A549 (cell line): ENCODE measurements at regions not wholly inside any gene's neighbourhood (a gene's known extent, or its start where the extent isn't known, plus 50 kb on each side); places are given as distances from the start of the nearest gene placed in this dataset.

ENCODE experiments used
- ATAC-seq, 2 experiments: fragments of 200-7000 bp in 1 of 2; fragments of >200 bp in 1 of 2; cut with Nextera tagmentation in 1 of 2; cut with Tn5 transposase in 1 of 2; 3 replicates each; pipeline versions ENCODE4 v1.8.0 to v1.9.1; 2018 to 2020; ENCODE audit warnings: mild to moderate bottlenecking in 1 of 2, moderate library complexity in 1 of 2
- CTCF ChIA-PET: fragments of 300-600 bp; sonication (Branson Sonifier 250); formaldehyde crosslinking; extraction: SDS; loops from one replicate; lab custom pipeline; 2021; ENCODE audit warnings: antibody characterized with exemption, inconsistent platforms; lab: Yijun Ruan, JAX
- POLR2A ChIA-PET: fragments of 350-600 bp; formaldehyde crosslinking; extraction: SDS; loops from one replicate; lab custom pipeline; 2021; ENCODE audit warnings: antibody characterized with exemption, inconsistent platforms; lab: Yijun Ruan, JAX
- DNase-seq, 2 experiments: peaks; one replicate each; pipeline versions ENCODE4 v3.0.0 to v3.0.0-alpha.2; 2011 to 2016; ENCODE audit warnings: low read depth in 1 of 2, low spot score in 1 of 2
- FAIRE-seq: peaks from 2 replicates; lab custom pipeline; 2011; peaks lifted over from hg19 to GRCh38; lab: Jason Lieb, UNC
- H3K27ac ChIP-seq, 2 experiments: fragments of >200 bp; sonication (Bioruptor Twin); formaldehyde crosslinking; 3 replicates each; pipeline ENCODE4 v1.5.1; 2016 to 2017
- H3K4me1 ChIP-seq: fragments of >200 bp; sonication (Bioruptor Twin); formaldehyde crosslinking; 3 replicates; pipeline ENCODE4 v1.6.1; 2016
- H3K4me2 ChIP-seq: fragments of >200 bp; sonication (Bioruptor Twin); formaldehyde crosslinking; 3 replicates; pipeline ENCODE4 v1.6.1; 2016
- H3K4me3 ChIP-seq: fragments of >200 bp; sonication (Bioruptor Twin); formaldehyde crosslinking; 3 replicates; pipeline ENCODE4 v1.5.1; 2016
- H3K9me3 ChIP-seq: fragments of >200 bp; sonication (Bioruptor Twin); formaldehyde crosslinking; 3 replicates; pipeline ENCODE4 v1.6.1; 2016
- BHLHE40 ChIP-seq: IDR thresholded peaks from 2 replicates; pipeline ENCODE4 v1.6.1; 2012; ENCODE audit warnings: low read depth, low read length, inconsistent platforms
- CEBPB ChIP-seq, 2 experiments: fragments of >200 bp in 1 of 2; sonication (Bioruptor Twin) in 1 of 2; formaldehyde crosslinking in 1 of 2; IDR thresholded peaks; 2 replicates each; pipeline ENCODE4 v1.6.1; 2012 to 2016
- EHF ChIP-seq: fragments of 250-450 bp; sonication (Bioruptor Pico); IDR thresholded peaks from 2 replicates; pipeline ENCODE4 v1.5.0; 2020; ENCODE audit warnings: mild to moderate bottlenecking
- EHMT2 ChIP-seq: fragments of 200-600 bp; sonication (generic); IDR thresholded peaks from 2 replicates; pipeline ENCODE4 v1.6.1; 2016; ENCODE audit warnings: antibody characterized with exemption, low read depth, mild to moderate bottlenecking, moderate library complexity
- FOSB ChIP-seq: fragments of 250-450 bp; sonication (Bioruptor Pico); IDR thresholded peaks from 2 replicates; pipeline ENCODE4 v1.5.0; 2020; ENCODE audit warnings: mild to moderate bottlenecking, moderate library complexity
- HDAC2 ChIP-seq: fragments of 200-600 bp; sonication (generic); IDR thresholded peaks from 2 replicates; pipeline ENCODE4 v1.6.1; 2016
- HMGXB4 ChIP-seq: fragments of 250-450 bp; sonication (Bioruptor Pico); IDR thresholded peaks from 2 replicates; pipeline ENCODE4 v1.5.0; 2021; ENCODE audit warnings: mild to moderate bottlenecking, moderate library complexity, borderline replicate concordance
- KDM1A ChIP-seq: fragments of 200-600 bp; sonication (generic); IDR thresholded peaks from 2 replicates; pipeline ENCODE4 v1.6.1; 2016; ENCODE audit warnings: low read depth, mild to moderate bottlenecking
- MAX ChIP-seq: IDR thresholded peaks from 2 replicates; pipeline ENCODE4 v1.6.1; 2012
- MAZ ChIP-seq: fragments of 150-350 bp; IDR thresholded peaks from 2 replicates; pipeline ENCODE4 v1.6.1; 2014; ENCODE audit warnings: antibody characterized with exemption, low read depth, low read length, borderline replicate concordance
- MYC ChIP-seq: IDR thresholded peaks from 2 replicates; pipeline ENCODE4 v1.6.1; 2012; ENCODE audit warnings: mild to moderate bottlenecking, inconsistent platforms, low read length, improper control_type of control experiment, borderline replicate concordance
- NR3C1 ChIP-seq: fragments of >200 bp; sonication (Bioruptor Twin); formaldehyde crosslinking; IDR thresholded peaks from 3 replicates; pipeline ENCODE4 v1.6.1; 2017
- PHF8 ChIP-seq: fragments of 200-600 bp; sonication (generic); IDR thresholded peaks from 2 replicates; pipeline ENCODE4 v1.6.1; 2016; ENCODE audit warnings: low read depth, mild to moderate bottlenecking, antibody characterized with exemption, moderate library complexity, borderline replicate concordance
- POLR2A ChIP-seq: IDR thresholded peaks from 2 replicates; pipeline ENCODE4 v1.6.1; 2012; ENCODE audit warnings: mild to moderate bottlenecking, low read length
- RCOR1 ChIP-seq: fragments of 150-350 bp; IDR thresholded peaks from 2 replicates; pipeline ENCODE4 v1.6.1; 2014; ENCODE audit warnings: antibody characterized with exemption, low read length, low read depth
- RNF2 ChIP-seq: fragments of 200-600 bp; sonication (generic); IDR thresholded peaks from 2 replicates; pipeline ENCODE4 v1.6.1; 2016; ENCODE audit warnings: low read depth, mild to moderate bottlenecking, antibody characterized with exemption, moderate library complexity, borderline replicate concordance
- SREBF2 ChIP-seq: fragments of 450-650 bp; IDR thresholded peaks from 2 replicates; pipeline ENCODE4 v1.6.1; 2014; ENCODE audit warnings: mild to moderate bottlenecking, moderate library complexity
- ZNF302 ChIP-seq: fragments of 250-450 bp; sonication (Bioruptor Pico); IDR thresholded peaks from 2 replicates; pipeline ENCODE4 v1.9.0; 2021; ENCODE audit warnings: inconsistent platforms, mild to moderate bottlenecking, moderate library complexity
- WGBS: methylation state at CpG from one replicate; pipeline ENCODE4 v1.1.6; 2017; ENCODE audit errors: missing lambda C conversion rate; 5-methylcytosine and 5-hydroxymethylcytosine counted together
- TF ChIP-seq, protein P1 (sequence below): fragments of >200 bp; sonication (Bioruptor Twin); formaldehyde crosslinking; IDR thresholded peaks from 3 replicates; pipeline ENCODE4 v1.5.1; 2016
- TF ChIP-seq, protein P2 (sequence below): fragments of >200 bp; sonication (Bioruptor Twin); formaldehyde crosslinking; IDR thresholded peaks from 2 replicates; pipeline ENCODE4 v1.6.1; 2016

GRCh38 chr4:13970349-13970748 lies 342.8 kb upstream of the BOD1L1 start:
- Histone ChIP-seq H3K9me3 (no peaks in the 10 kb centered on the region), H3K4me3 (no peak overlapping the region), H3K27ac (peak overlapping the region in 1 of 2 experiments; percentile 56; a peak in 2 of 6 replicates), H3K4me2 (no peak overlapping the region), H3K4me1 (peaks cover 9% of the 10 kb centered on the region; the same call in 1 of the 3 replicates)
- DNase-seq (no peak), ATAC-seq (no peak), FAIRE-seq (no peak)
- CTCF ChIA-PET: no interaction called here
- WGBS: 94% methylated on average over 2 of the region's 2 CpGs
- TF ChIP-seq NR3C1 (no peak), EHMT2 (no peak), HDAC2 (no peak)
- POLR2A ChIA-PET: no interaction called here

GRCh38 chr4:13977746-13978145 lies 350.2 kb upstream of the BOD1L1 start:
- peaks cover 16% of the 10 kb centered on the region for H3K4me1 ChIP-seq
- DNase-seq (no peak), FAIRE-seq (no peak), ATAC-seq (no peak)
- no peak overlapping the region for H3K4me2 ChIP-seq
- CTCF ChIA-PET: no interaction called here
- WGBS: 81% methylated on average over 5 of the region's 5 CpGs
- POLR2A ChIA-PET: no interaction called here
- H3K4me3 ChIP-seq: no peak overlapping the region
- TF ChIP-seq MYC: no peak
- H3K9me3 ChIP-seq: peaks cover 4% of the 10 kb centered on the region; the same call in 1 of the 3 replicates
- peak overlapping the region in 1 of 2 experiments; percentile 52; a peak in 2 of 6 replicates for H3K27ac ChIP-seq

DNA sequence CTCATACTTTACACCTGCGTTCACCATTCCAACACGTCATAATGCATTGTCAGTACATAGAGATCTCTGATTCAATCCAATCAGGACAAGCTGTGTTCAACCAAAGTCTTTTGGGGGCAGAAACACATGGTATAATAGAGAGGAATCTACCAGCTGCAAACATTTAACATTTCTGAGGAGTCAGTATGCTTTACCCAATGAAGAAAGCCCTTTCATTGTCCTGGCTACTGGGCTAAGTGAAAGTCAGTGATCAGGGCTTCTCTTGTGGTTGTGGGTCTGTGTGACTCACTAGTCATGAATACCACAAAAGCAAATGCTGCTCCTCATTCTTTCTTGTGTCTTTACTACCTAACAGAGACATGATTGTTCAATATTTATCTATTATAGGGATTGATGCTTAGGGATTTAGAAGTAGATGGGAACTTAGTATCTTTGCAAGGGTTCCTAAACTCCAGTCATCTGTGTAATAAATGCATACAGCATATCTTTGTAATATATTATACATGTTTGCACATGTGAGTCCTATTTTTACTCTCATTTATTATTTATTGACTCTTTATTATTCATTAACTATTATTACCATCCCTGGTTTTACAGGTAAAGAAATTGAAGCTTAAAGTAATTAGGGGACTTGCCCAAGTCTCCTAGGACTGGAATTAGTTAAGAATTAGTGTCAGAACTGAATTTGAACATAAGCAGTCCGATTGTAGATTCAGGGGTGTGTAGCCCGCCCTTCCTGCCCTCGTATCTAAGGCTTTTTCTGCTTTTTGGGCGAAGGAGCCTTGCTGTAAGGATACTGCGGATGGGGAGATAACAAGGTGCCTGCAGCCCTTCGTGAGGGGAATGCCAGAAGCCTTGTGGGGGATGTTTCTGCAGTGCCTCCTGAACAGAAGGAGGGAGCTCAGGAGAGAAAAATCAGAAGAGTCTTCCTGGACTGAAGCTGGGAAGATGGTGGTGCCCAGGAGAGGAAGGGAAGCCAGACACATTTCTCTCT lies 353.1 kb upstream of the BOD1L1 start:
- POLR2A ChIA-PET: no interaction called here

GRCh38 chr4:13981499-13981898 lies 354.0 kb upstream of the BOD1L1 start:
- Histone ChIP-seq H3K4me3 (no peak overlapping the region), H3K4me2 (no peak overlapping the region), H3K9me3 (peaks cover 4% of the 10 kb centered on the region; the same call in 1 of the 3 replicates), H3K4me1 (peaks cover 27% of the 10 kb centered on the region), H3K27ac (peak overlapping the region in 1 of 2 experiments; percentile 70; a peak in 4 of 6 replicates)
- DNase-seq (no peak), FAIRE-seq (no peak), ATAC-seq (no peak)
- ChIA-PET CTCF (interaction anchor here (1.6 kb wide), 1 partner anchor 21 kb away, joined by 3 read pairs; no protein-coding TSS in a partner anchor), POLR2A (no interaction called here)
- WGBS: 90% methylated on average over 8 of the region's 8 CpGs
- no peak for TF ChIP-seq KDM1A
- TF ChIP-seq EHF: no peak
- TF ChIP-seq PHF8: no peak
- no peak for TF ChIP-seq SREBF2
- TF ChIP-seq BHLHE40: no peak
- TF ChIP-seq ZNF302 (CRISPR knock-in tag): no peak
- TF ChIP-seq, protein P1, sequence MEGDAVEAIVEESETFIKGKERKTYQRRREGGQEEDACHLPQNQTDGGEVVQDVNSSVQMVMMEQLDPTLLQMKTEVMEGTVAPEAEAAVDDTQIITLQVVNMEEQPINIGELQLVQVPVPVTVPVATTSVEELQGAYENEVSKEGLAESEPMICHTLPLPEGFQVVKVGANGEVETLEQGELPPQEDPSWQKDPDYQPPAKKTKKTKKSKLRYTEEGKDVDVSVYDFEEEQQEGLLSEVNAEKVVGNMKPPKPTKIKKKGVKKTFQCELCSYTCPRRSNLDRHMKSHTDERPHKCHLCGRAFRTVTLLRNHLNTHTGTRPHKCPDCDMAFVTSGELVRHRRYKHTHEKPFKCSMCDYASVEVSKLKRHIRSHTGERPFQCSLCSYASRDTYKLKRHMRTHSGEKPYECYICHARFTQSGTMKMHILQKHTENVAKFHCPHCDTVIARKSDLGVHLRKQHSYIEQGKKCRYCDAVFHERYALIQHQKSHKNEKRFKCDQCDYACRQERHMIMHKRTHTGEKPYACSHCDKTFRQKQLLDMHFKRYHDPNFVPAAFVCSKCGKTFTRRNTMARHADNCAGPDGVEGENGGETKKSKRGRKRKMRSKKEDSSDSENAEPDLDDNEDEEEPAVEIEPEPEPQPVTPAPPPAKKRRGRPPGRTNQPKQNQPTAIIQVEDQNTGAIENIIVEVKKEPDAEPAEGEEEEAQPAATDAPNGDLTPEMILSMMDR: no peak
- TF ChIP-seq MAX: no peak
- TF ChIP-seq, protein P2, sequence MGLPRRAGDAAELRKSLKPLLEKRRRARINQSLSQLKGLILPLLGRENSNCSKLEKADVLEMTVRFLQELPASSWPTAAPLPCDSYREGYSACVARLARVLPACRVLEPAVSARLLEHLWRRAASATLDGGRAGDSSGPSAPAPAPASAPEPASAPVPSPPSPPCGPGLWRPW: no peak
- no peak for TF ChIP-seq RNF2
- no peak for TF ChIP-seq FOSB
- no peak for TF ChIP-seq HMGXB4 (CRISPR knock-in tag)
- no peak for TF ChIP-seq CEBPB (IDR thresholded peaks at IDR 0.05)
- no peak for TF ChIP-seq MAZ
- no peak for TF ChIP-seq RCOR1
- no peak for TF ChIP-seq POLR2A

More for the DNA sequence above, 353.1 kb upstream of the BOD1L1 start:
- DNase-seq (no peak), FAIRE-seq (no peak), ATAC-seq (peak in 1 of 2 experiments; percentile 25; a peak in 1 of 6 replicates)
- WGBS: 83% methylated on average over 8 of the region's 8 CpGs
- H3K4me1 ChIP-seq: peaks cover 26% of the 10 kb centered on the region
- no peak overlapping the region for H3K4me3 ChIP-seq
- H3K4me2 ChIP-seq: peak overlapping the region; percentile 25; the same call in 1 of the 3 replicates
- peaks cover 4% of the 10 kb centered on the region; the same call in 1 of the 3 replicates for H3K9me3 ChIP-seq
- CTCF ChIA-PET: interaction anchor here (1.6 kb wide), 1 partner anchor 20 kb away, joined by 3 read pairs; no protein-coding TSS in a partner anchor
- peak overlapping the region; percentile 31 to 70; a peak in 4 of 6 replicates for H3K27ac ChIP-seq
- TF ChIP-seq, protein P1: no peak
- no peak for TF ChIP-seq MYC
